IMR-90 (cell line): ENCODE measurements at regions not wholly inside any gene's neighbourhood (a gene's known extent, or its start where the extent isn't known, plus 50 kb on each side); places are given as distances from the start of the nearest gene placed in this dataset.

Source experiments
- BHLHE40 ChIP-seq: fragments of 150-350 bp; IDR thresholded peaks from 2 replicates; pipeline ENCODE4 v1.6.1; 2016; ENCODE audit warnings: mild to moderate bottlenecking, low read depth, low read length
- CEBPB ChIP-seq: IDR thresholded peaks from 2 replicates; pipeline ENCODE4 v1.6.1; 2012; ENCODE audit warnings: low read depth, low read length, improper control_type of control experiment
- CTCF ChIP-seq: conservative IDR thresholded peaks from 2 replicates; pipeline ENCODE4 v1.5.1; 2012; ENCODE audit warnings: mild to moderate bottlenecking, low read depth, low read length, improper control_type of control experiment
- ELK1 ChIP-seq: fragments of 150-350 bp; IDR thresholded peaks from 2 replicates; pipeline ENCODE4 v1.6.1; 2016; ENCODE audit warnings: low read depth, mild to moderate bottlenecking, low read length, moderate library complexity, borderline replicate concordance
- FOS ChIP-seq: fragments of 150-350 bp; IDR thresholded peaks from 2 replicates; pipeline ENCODE4 v1.6.1; 2016; ENCODE audit warnings: low read depth, low read length
- MAFK ChIP-seq: IDR thresholded peaks from 2 replicates; pipeline ENCODE4 v1.6.1; 2012; ENCODE audit warnings: low read depth, low read length, improper control_type of control experiment
- MAZ ChIP-seq: IDR thresholded peaks from 2 replicates; pipeline ENCODE4 v1.6.1; 2012; ENCODE audit warnings: low read depth, mild to moderate bottlenecking, low read length, improper control_type of control experiment, moderate library complexity, borderline replicate concordance
- MXI1 ChIP-seq: IDR thresholded peaks from 2 replicates; pipeline ENCODE4 v1.6.1; 2012; ENCODE audit warnings: low read depth, mild to moderate bottlenecking, low read length, moderate library complexity, borderline replicate concordance
- POLR2A ChIP-seq: IDR thresholded peaks from 2 replicates; pipeline ENCODE4 v1.6.1; 2012; ENCODE audit warnings: mild to moderate bottlenecking, low read depth, low read length
- RAD21 ChIP-seq: IDR thresholded peaks from 2 replicates; pipeline ENCODE4 v1.6.1; 2012; ENCODE audit warnings: low read length, improper control_type of control experiment
- RFX5 ChIP-seq: IDR thresholded peaks from 2 replicates; pipeline ENCODE4 v1.8.0; 2012; ENCODE audit warnings: low read depth, mild to moderate bottlenecking, low read length, moderate library complexity
- SMC3 ChIP-seq: fragments of 150-350 bp; IDR thresholded peaks from 2 replicates; pipeline ENCODE4 v1.6.1; 2016; ENCODE audit warnings: low read depth, mild to moderate bottlenecking, antibody characterized with exemption, low read length, moderate library complexity
- USF2 ChIP-seq: fragments of 150-350 bp; IDR thresholded peaks from 2 replicates; pipeline ENCODE4 v1.6.1; 2017; ENCODE audit warnings: mild to moderate bottlenecking, antibody characterized with exemption, low read length, low read depth

- no peak for TF ChIP-seq CTCF
- no peak for TF ChIP-seq POLR2A
- TF ChIP-seq MAZ: no peak
- TF ChIP-seq SMC3: no peak
- no peak for TF ChIP-seq MAFK
- no peak for TF ChIP-seq BHLHE40
- no peak for TF ChIP-seq RAD21
- no peak for TF ChIP-seq CEBPB
- TF ChIP-seq RFX5: no peak
- TF ChIP-seq MXI1: no peak
- no peak for TF ChIP-seq USF2
- no peak for TF ChIP-seq FOS
- no peak for TF ChIP-seq ELK1
These were observed 136.9 kb downstream of the RBFOX3 start for GRCh38 chr17:79473876-79474440.
